H9 (cell line): ENCODE measurements at regions not wholly inside any gene's neighbourhood (a gene's known extent, or its start where the extent isn't known, plus 50 kb on each side); places are given as distances from the start of the nearest gene placed in this dataset.

Source experiments
- DNase-seq: peaks from one replicate; pipeline ENCODE4 v3.0.0-alpha.2; 2017
- H2AFZ ChIP-seq: one replicate; pipeline ENCODE4 v1.6.1; 2013; ENCODE audit warnings: mild to moderate bottlenecking, low read length, control low read depth, moderate library complexity
- H2AK5ac ChIP-seq: 2 replicates; pipeline ENCODE4 v1.6.1; 2013; ENCODE audit warnings: low read length, control low read depth, mixed read lengths; ENCODE audit not compliant: insufficient read length
- H2BK120ac ChIP-seq: one replicate; pipeline ENCODE4 v1.6.1; 2013; ENCODE audit warnings: low read depth, mild to moderate bottlenecking, low read length, control low read depth, inconsistent platforms; ENCODE audit not compliant: poor library complexity, severe bottlenecking
- H2BK12ac ChIP-seq: 2 replicates; pipeline ENCODE4 v1.6.1; 2013; ENCODE audit warnings: low read length, control low read depth, mixed read lengths, low read depth; ENCODE audit not compliant: insufficient read length
- H2BK15ac ChIP-seq: 2 replicates; pipeline ENCODE4 v1.6.1; 2013; ENCODE audit warnings: low read depth, low read length, control low read depth
- H2BK20ac ChIP-seq: one replicate; pipeline ENCODE4 v1.6.1; 2013; ENCODE audit warnings: low read depth, mild to moderate bottlenecking, low read length, control low read depth, inconsistent platforms; ENCODE audit not compliant: poor library complexity, severe bottlenecking
- H2BK5ac ChIP-seq: 2 replicates; pipeline ENCODE4 v1.6.1; 2013; ENCODE audit warnings: low read length, control low read depth, mixed read lengths; ENCODE audit not compliant: insufficient read length
- H3K14ac ChIP-seq: 2 replicates; pipeline ENCODE4 v1.6.1; 2013; ENCODE audit warnings: low read length, control low read depth; ENCODE audit not compliant: insufficient read depth
- H3K18ac ChIP-seq: 2 replicates; pipeline ENCODE4 v1.6.1; 2013; ENCODE audit warnings: low read depth, mild to moderate bottlenecking, mixed read lengths, low read length, control low read depth; ENCODE audit not compliant: insufficient read length
- H3K23ac ChIP-seq: 2 replicates; pipeline ENCODE4 v1.6.1; 2013; ENCODE audit warnings: low read length, control low read depth, mixed read lengths, low read depth; ENCODE audit not compliant: insufficient read length
- H3K23me2 ChIP-seq: 2 replicates; pipeline ENCODE4 v1.6.1; 2013; ENCODE audit warnings: low read depth, mild to moderate bottlenecking, mixed read lengths, low read length, control low read depth; ENCODE audit not compliant: insufficient read length, poor library complexity, severe bottlenecking
- H3K27ac ChIP-seq: 2 replicates; pipeline ENCODE4 v1.5.1; 2013; ENCODE audit warnings: low read length, control low read depth, mixed read lengths, low read depth; ENCODE audit not compliant: insufficient read length
- H3K27me3 ChIP-seq: 2 replicates; pipeline ENCODE4 v1.6.1; 2013; ENCODE audit warnings: low read length, control low read depth, inconsistent platforms; ENCODE audit not compliant: insufficient read depth
- H3K4ac ChIP-seq: 2 replicates; pipeline ENCODE4 v1.6.1; 2013; ENCODE audit warnings: low read depth, mild to moderate bottlenecking, control low read depth, inconsistent platforms, low read length, moderate library complexity
- H3K4me1 ChIP-seq: 2 replicates; pipeline ENCODE4 v1.6.1; 2013; ENCODE audit warnings: low read length, control low read depth, inconsistent platforms; ENCODE audit not compliant: insufficient read depth
- H3K4me2 ChIP-seq: 2 replicates; pipeline ENCODE4 v1.6.1; 2013; ENCODE audit warnings: low read length, control low read depth, mixed read lengths; ENCODE audit not compliant: insufficient read length, insufficient read depth
- H3K56ac ChIP-seq: 2 replicates; pipeline ENCODE4 v1.6.1; 2013; ENCODE audit warnings: low read depth, mild to moderate bottlenecking, mixed read lengths, low read length, control low read depth; ENCODE audit not compliant: insufficient read length
- H3K79me1 ChIP-seq: 2 replicates; pipeline ENCODE4 v1.6.1; 2013; ENCODE audit warnings: low read depth, mild to moderate bottlenecking, moderate library complexity, low read length, control low read depth, inconsistent platforms; ENCODE audit not compliant: insufficient read depth, poor library complexity, severe bottlenecking
- H3K79me2 ChIP-seq: 2 replicates; pipeline ENCODE4 v1.6.1; 2013; ENCODE audit warnings: low read length, control low read depth, inconsistent platforms; ENCODE audit not compliant: insufficient read depth
- H3K9ac ChIP-seq: 2 replicates; pipeline ENCODE4 v1.6.1; 2013; ENCODE audit warnings: low read length, control low read depth, mixed read lengths; ENCODE audit not compliant: insufficient read length; ENCODE audit errors: extremely low read depth
- H3K9me3 ChIP-seq: one replicate; pipeline ENCODE4 v1.6.1; 2013; ENCODE audit warnings: low read depth, low read length, inconsistent platforms; ENCODE audit not compliant: control insufficient read depth
- H3T11ph ChIP-seq: one replicate; pipeline ENCODE4 v1.6.1; 2013; ENCODE audit warnings: mild to moderate bottlenecking, low read length, control low read depth, inconsistent platforms
- H4K20me1 ChIP-seq: one replicate; pipeline ENCODE4 v1.6.1; 2013; ENCODE audit not compliant: control insufficient read depth, insufficient read length, insufficient read depth
- H4K5ac ChIP-seq: 2 replicates; pipeline ENCODE4 v1.6.1; 2013; ENCODE audit warnings: low read depth, mild to moderate bottlenecking, mixed read lengths, low read length, control low read depth; ENCODE audit not compliant: insufficient read length
- H4K8ac ChIP-seq: replicated peaks from 2 replicates; pipeline ENCODE4 v1.6.1; 2013; ENCODE audit warnings: low read length, control low read depth, mixed read lengths, low read depth; ENCODE audit not compliant: insufficient read length
- H4K91ac ChIP-seq: 2 replicates; pipeline ENCODE4 v1.6.1; 2013; ENCODE audit warnings: low read depth, mild to moderate bottlenecking, moderate library complexity, mixed read lengths, low read length, control low read depth; ENCODE audit not compliant: insufficient read length
- H3K27ac Mint-ChIP-seq, 3 experiments: 2 replicates in 2 of 3; 3 replicates in 1 of 3; pipeline ENCODE4 v1.8.0; 2020 to 2021; ENCODE audit warnings: mixed read lengths in 3 of 3, mild to moderate bottlenecking in 1 of 3, moderate library complexity in 1 of 3
- H3K27me3 Mint-ChIP-seq: 2 replicates; pipeline ENCODE4 v1.8.0; 2021; ENCODE audit warnings: low read depth, mild to moderate bottlenecking, moderate library complexity, mixed read lengths
- H3K36me3 Mint-ChIP-seq, 3 experiments: 2 replicates in 2 of 3; 3 replicates in 1 of 3; pipeline ENCODE4 v1.8.0; 2020 to 2021; ENCODE audit warnings: low read depth in 3 of 3, mixed read lengths in 3 of 3; ENCODE audit not compliant: insufficient read depth in 1 of 3
- H3K4me1 Mint-ChIP-seq, 2 experiments: 2 replicates each; pipeline ENCODE4 v1.8.0; 2020; ENCODE audit warnings: mixed read lengths in 2 of 2
- H3K4me3 Mint-ChIP-seq, 2 experiments: 2 replicates in 1 of 2; 3 replicates in 1 of 2; pipeline ENCODE4 v1.8.0; 2020 to 2021; ENCODE audit warnings: mild to moderate bottlenecking in 2 of 2, mixed read lengths in 2 of 2, moderate library complexity in 1 of 2
- H3K9me3 Mint-ChIP-seq, 2 experiments: 2 replicates in 1 of 2; 3 replicates in 1 of 2; pipeline ENCODE4 v1.8.0; 2020; ENCODE audit warnings: mild to moderate bottlenecking in 2 of 2, mixed read lengths in 2 of 2, moderate library complexity in 1 of 2
- WGBS: extraction: QIAGEN DNeasy Blood & Tissue Kit; methylation state at CpG from one replicate; pipeline ENCODE4 v1.1.7; 2013; ENCODE audit warnings: missing lambda C conversion rate, low lambda C conversion rate, mixed read lengths; ENCODE audit not compliant: insufficient read length; ENCODE audit errors: extremely low coverage; 5-methylcytosine and 5-hydroxymethylcytosine counted together
- TF ChIP-seq, protein P1 (sequence below): fragments of 200-600 bp; sonication (generic); conservative IDR thresholded peaks from 3 replicates; pipeline ENCODE4 v1.8.0; 2021; ENCODE audit warnings: antibody characterized with exemption, mild to moderate bottlenecking

GRCh38 chr5:125372694-125373631 lies 626.5 kb upstream of the ZNF608 start:
- Histone ChIP-seq H4K20me1 (no peaks in the 10 kb centered on the region), H3K4ac (no peak overlapping the region), H3K18ac (no peak overlapping the region), H4K91ac (no peak overlapping the region), H3K56ac (no peak overlapping the region), H2AK5ac (no peak overlapping the region), H2BK20ac (no peak overlapping the region), H3K79me1 (no peaks in the 10 kb centered on the region), H3K23ac (no peak overlapping the region), H3K9me3 (no peaks in the 10 kb centered on the region), H3T11ph (no peak overlapping the region), H3K27me3 (no peaks in the 10 kb centered on the region), H3K23me2 (no peaks in the 10 kb centered on the region), H3K79me2 (no peaks in the 10 kb centered on the region), H2BK120ac (no peak overlapping the region), H4K5ac (no peak overlapping the region), H2BK12ac (no peak overlapping the region), H2AFZ (no peak overlapping the region), H3K14ac (no peak overlapping the region), H3K27ac (peak overlapping the region; percentile 36), H3K4me1 (peaks cover 10% of the 10 kb centered on the region; the same call in 1 of the 2 replicates), H3K9ac (no peak overlapping the region), H2BK5ac (no peak overlapping the region), H3K4me2 (no peak overlapping the region), H4K8ac (no peak overlapping the region), H2BK15ac (no peak overlapping the region)
- H3K4me3 Mint-ChIP-seq = peak overlapping the region in 1 of 2 experiments; percentile 41; a peak in 1 of 5 replicates
- WGBS = no CpG with 5 or more reads among the region's 6 CpGs
- peak; percentile 38 for DNase-seq
- H3K9me3 Mint-ChIP-seq = peaks cover 0 to 1% of the 10 kb centered on the region in 2 experiments; a peak in 1 of 5 replicates
- H3K36me3 Mint-ChIP-seq = peaks cover 2 to 8% (median 2%) of the 10 kb centered on the region in 3 experiments; a peak in 4 of 7 replicates
- peak overlapping the region; percentile 89 to 96 (median 91) for H3K27ac Mint-ChIP-seq
- TF ChIP-seq, protein P1, sequence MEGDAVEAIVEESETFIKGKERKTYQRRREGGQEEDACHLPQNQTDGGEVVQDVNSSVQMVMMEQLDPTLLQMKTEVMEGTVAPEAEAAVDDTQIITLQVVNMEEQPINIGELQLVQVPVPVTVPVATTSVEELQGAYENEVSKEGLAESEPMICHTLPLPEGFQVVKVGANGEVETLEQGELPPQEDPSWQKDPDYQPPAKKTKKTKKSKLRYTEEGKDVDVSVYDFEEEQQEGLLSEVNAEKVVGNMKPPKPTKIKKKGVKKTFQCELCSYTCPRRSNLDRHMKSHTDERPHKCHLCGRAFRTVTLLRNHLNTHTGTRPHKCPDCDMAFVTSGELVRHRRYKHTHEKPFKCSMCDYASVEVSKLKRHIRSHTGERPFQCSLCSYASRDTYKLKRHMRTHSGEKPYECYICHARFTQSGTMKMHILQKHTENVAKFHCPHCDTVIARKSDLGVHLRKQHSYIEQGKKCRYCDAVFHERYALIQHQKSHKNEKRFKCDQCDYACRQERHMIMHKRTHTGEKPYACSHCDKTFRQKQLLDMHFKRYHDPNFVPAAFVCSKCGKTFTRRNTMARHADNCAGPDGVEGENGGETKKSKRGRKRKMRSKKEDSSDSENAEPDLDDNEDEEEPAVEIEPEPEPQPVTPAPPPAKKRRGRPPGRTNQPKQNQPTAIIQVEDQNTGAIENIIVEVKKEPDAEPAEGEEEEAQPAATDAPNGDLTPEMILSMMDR = no peak
- H3K27me3 Mint-ChIP-seq = no peaks in the 10 kb centered on the region
- peaks cover 63 to 65% of the 10 kb centered on the region in 2 experiments for H3K4me1 Mint-ChIP-seq
